Prostate gland (tissue), 2 donors: ENCODE measurements at regions not wholly inside any gene's neighbourhood (a gene's known extent, or its start where the extent isn't known, plus 50 kb on each side); places are given as distances from the start of the nearest gene placed in this dataset.
"Not testable (repeated sequence)": the region's sequence is repeated elsewhere in the genome, so short reads cannot be mapped to it uniquely, and the experiment has no call there.

ENCODE experiments used
- DNase-seq: peaks from one replicate; pipeline ENCODE4 v3.0.0-alpha.2; 2019; ENCODE audit warnings: low spot score
- H3K27ac ChIP-seq, 2 donors: fragments of 200-600 bp; sonication (generic); 2 replicates each; pipeline ENCODE4 v1.5.1; 2017 to 2019
- H3K27me3 ChIP-seq: fragments of 200-600 bp; sonication (generic); replicated peaks from 2 replicates; pipeline ENCODE4 v1.5.1; 2019; ENCODE audit not compliant: insufficient read depth
- H3K36me3 ChIP-seq, 2 donors: fragments of 200-600 bp; sonication (generic); 1 replicate in 1 of 2; 2 replicates in 1 of 2; pipeline versions ENCODE4 v1.5.1 to v1.8.1; 2017 to 2019
- H3K4me1 ChIP-seq: fragments of 200-600 bp; sonication (generic); replicated peaks from 2 replicates; pipeline ENCODE4 v1.5.1; 2019
- H3K4me3 ChIP-seq, 2 donors: fragments of 200-600 bp; sonication (generic); 2 replicates each; pipeline ENCODE4 v1.5.1; 2017 to 2019
- H3K9me3 ChIP-seq: fragments of 200-600 bp; sonication (generic); 2 replicates; pipeline ENCODE4 v1.5.1; 2017
- POLR2A ChIP-seq: fragments of 450-650 bp; IDR thresholded peaks from one replicate; pipeline ENCODE4 v1.6.1; 2016; ENCODE audit warnings: antibody characterized with exemption, mild to moderate bottlenecking
- POLR2AphosphoS5 ChIP-seq: sonication (generic); formaldehyde crosslinking; IDR thresholded peaks from one replicate; pipeline ENCODE4 v1.6.1; 2017; ENCODE audit warnings: antibody characterized with exemption
- WGBS: methylation state at CpG from one replicate; pipeline ENCODE4 v1.1.5; 2018; 5-methylcytosine and 5-hydroxymethylcytosine counted together
- intact Hi-C: fragments of 100-400 bp; cut with DNase I; formaldehyde crosslinking; loops from one replicate; pipeline ENCODE4 v1.14.2; 2022
- TF ChIP-seq, protein P1 (sequence below), 4 experiments: fragments of 200-600 bp in 2 of 4; fragments of 450-650 bp in 2 of 4; sonication (generic) in 2 of 4; IDR thresholded peaks; 1 replicate in 3 of 4; 2 replicates in 1 of 4; pipeline ENCODE4 v1.5.1; 2016 to 2019; ENCODE audit warnings: antibody characterized with exemption in 4 of 4, mild to moderate bottlenecking in 2 of 4, moderate library complexity in 2 of 4

GRCh38 chr17:63286254-63286653 is 159.9 kb downstream of the CYB561 start:
- Histone ChIP-seq H3K36me3 (no peaks in the 10 kb centered on the region), H3K9me3 (no peaks in the 10 kb centered on the region), H3K27ac (no peak overlapping the region), H3K4me3 (no peak overlapping the region), H3K4me1 (no peaks in the 10 kb centered on the region), H3K27me3 (no peaks in the 10 kb centered on the region)
- intact Hi-C loops: no loop called here
- no peak for TF ChIP-seq POLR2A
- no peak for TF ChIP-seq POLR2AphosphoS5
- TF ChIP-seq, protein P1, sequence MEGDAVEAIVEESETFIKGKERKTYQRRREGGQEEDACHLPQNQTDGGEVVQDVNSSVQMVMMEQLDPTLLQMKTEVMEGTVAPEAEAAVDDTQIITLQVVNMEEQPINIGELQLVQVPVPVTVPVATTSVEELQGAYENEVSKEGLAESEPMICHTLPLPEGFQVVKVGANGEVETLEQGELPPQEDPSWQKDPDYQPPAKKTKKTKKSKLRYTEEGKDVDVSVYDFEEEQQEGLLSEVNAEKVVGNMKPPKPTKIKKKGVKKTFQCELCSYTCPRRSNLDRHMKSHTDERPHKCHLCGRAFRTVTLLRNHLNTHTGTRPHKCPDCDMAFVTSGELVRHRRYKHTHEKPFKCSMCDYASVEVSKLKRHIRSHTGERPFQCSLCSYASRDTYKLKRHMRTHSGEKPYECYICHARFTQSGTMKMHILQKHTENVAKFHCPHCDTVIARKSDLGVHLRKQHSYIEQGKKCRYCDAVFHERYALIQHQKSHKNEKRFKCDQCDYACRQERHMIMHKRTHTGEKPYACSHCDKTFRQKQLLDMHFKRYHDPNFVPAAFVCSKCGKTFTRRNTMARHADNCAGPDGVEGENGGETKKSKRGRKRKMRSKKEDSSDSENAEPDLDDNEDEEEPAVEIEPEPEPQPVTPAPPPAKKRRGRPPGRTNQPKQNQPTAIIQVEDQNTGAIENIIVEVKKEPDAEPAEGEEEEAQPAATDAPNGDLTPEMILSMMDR (IDR thresholded peaks at IDR 0.05): no peak
- no peak for DNase-seq

- intact Hi-C loops, H3K9me3 ChIP-seq: not testable (repeated sequence)
- 99% methylated on average over 4 of the region's 4 CpGs for WGBS
Measured at GRCh38 chr17:63287006-63287405, 159.1 kb downstream of the CYB561 start.

DNA sequence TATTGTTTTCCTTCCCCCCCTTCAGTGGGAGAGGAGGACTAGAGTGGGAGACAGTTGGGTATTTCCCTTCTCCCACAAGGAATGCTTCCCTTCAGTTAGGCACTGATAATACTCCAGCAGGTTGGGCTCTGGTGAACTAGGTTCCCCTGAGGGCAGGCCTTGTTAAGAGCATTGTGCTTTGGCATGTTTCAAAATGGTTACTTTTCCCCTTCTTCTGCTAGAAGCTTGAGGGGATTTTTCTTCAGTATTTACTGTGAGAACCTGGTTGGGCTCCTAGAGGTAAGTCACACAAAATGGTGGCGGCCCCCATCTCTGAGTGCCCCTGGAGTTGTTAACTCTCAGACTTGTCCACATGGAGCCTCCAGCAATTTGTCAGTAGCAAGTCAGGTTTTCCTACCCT is 156.2 kb downstream of the CYB561 start:
- DNase-seq: no peak
- H3K36me3 ChIP-seq: no peaks in the 10 kb centered on the region
- no peaks in the 10 kb centered on the region for H3K27me3 ChIP-seq
- no peaks in the 10 kb centered on the region for H3K4me1 ChIP-seq
- WGBS: 100% methylated on average over 1 of the region's 1 CpG
- no peak overlapping the region for H3K4me3 ChIP-seq
- intact Hi-C loops: no loop called here
- no peaks in the 10 kb centered on the region for H3K9me3 ChIP-seq
- no peak overlapping the region for H3K27ac ChIP-seq
- TF ChIP-seq, protein P1 (IDR thresholded peaks at IDR 0.05): no peak
- TF ChIP-seq POLR2A: no peak
- no peak for TF ChIP-seq POLR2AphosphoS5

More at GRCh38 chr17:63287006-63287405, 159.1 kb downstream of the CYB561 start:
- H3K4me1 ChIP-seq, H3K36me3 ChIP-seq, H3K27me3 ChIP-seq, H3K27ac ChIP-seq, H3K4me3 ChIP-seq, DNase-seq: not testable (repeated sequence)

DNA sequence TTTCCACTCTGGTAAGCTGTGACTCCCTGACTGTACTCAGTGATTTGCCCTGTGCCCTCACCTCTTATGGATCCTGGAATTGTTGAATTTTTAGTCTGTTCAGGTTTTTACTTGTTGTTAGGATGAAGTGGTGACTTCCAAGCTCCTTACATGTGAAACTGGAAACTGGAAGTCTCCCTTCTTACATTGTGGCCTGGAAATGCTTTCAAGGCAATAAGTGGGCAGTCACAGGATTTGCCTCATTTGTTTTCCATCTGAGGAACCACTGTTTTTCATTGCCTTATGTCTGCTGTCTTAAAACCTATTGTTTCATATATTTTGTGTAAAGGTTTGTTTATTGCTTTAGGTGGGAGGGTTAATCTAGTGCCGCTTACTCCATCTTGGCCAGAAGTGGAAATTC is 155.8 kb downstream of the CYB561 start:
- Histone ChIP-seq H3K4me1 (no peaks in the 10 kb centered on the region), H3K4me3 (no peak overlapping the region), H3K27me3 (no peaks in the 10 kb centered on the region), H3K9me3 (no peaks in the 10 kb centered on the region), H3K27ac (no peak overlapping the region), H3K36me3 (no peaks in the 10 kb centered on the region)
- no peak for TF ChIP-seq POLR2AphosphoS5
- TF ChIP-seq, protein P1 (IDR thresholded peaks at IDR 0.05): no peak
- no peak for TF ChIP-seq POLR2A
- intact Hi-C loops: no loop called here
- DNase-seq: no peak
- WGBS: 100% methylated on average over 1 of the region's 1 CpG

DNA sequence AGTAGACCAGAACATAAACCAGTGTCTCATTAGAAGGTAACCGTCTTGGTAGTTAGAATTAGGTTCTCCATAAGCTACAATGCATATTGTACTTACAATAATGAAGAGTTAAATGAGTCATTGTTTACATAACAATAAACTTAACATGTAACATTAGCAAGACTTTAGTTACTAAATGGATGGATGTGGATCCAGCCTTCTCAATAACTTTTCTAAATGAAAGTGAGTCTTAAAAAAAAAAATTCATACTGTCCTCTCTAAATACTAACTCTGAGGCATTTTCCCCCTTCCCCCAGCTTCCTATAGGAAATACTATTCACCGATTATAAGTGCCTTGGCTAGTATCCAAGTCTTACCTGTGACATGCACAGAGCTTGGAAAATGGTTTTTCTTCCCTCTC is 155.3 kb downstream of the CYB561 start:
- H3K36me3 ChIP-seq: no peaks in the 10 kb centered on the region
- no peak overlapping the region for H3K27ac ChIP-seq
- no peaks in the 10 kb centered on the region for H3K9me3 ChIP-seq
- WGBS: 55% methylated on average over 2 of the region's 2 CpGs
- no peaks in the 10 kb centered on the region for H3K4me1 ChIP-seq
- no peak overlapping the region for H3K4me3 ChIP-seq
- intact Hi-C loops: no loop called here
- TF ChIP-seq, protein P1 (IDR thresholded peaks at IDR 0.05): no peak
- TF ChIP-seq POLR2A (no peak), POLR2AphosphoS5 (no peak)
- DNase-seq: no peak
- H3K27me3 ChIP-seq: no peaks in the 10 kb centered on the region
